ENCODE measurements at regions not wholly inside any gene's neighbourhood (a gene's known extent, or its start where the extent isn't known, plus 50 kb on each side); places are given as distances from the start of the nearest gene placed in this dataset.

DNA sequence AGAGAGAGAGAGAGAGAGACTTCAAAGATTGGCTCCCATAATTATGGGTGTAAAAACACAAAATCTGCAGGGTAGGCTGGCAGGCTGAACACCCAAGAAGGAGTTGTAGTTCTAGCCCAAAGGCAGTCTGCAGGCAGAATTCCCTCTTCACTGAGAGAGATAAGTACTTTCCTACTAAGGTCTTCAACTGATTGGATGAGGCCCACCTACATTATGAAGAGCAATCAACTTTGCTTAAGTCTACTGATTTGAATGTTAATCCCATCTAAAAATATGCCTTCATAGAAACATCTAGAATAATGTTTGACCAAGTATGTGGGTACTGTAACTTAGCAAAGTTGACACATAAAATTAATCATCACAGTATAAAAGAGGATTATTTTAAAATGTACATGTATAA is 949.7 kb downstream of the HACE1 start:
- Histone ChIP-seq H3K27ac (no peak overlapping the region), H3K9me3 (replicated peaks in 1 of 3) (no peaks in the 10 kb centered on the region), H3K27me3 (no peaks in the 10 kb centered on the region), H3K36me3 (replicated peaks in 1 of 2) (no peaks in the 10 kb centered on the region), H3K4me3 (no peak overlapping the region), H3K4me1 (replicated peaks in 1 of 2) (no peaks in the 10 kb centered on the region)
- intact Hi-C loops (cut with DNase I), result no loop called here
- DNase-seq, result no peak
- TF ChIP-seq, protein P1, sequence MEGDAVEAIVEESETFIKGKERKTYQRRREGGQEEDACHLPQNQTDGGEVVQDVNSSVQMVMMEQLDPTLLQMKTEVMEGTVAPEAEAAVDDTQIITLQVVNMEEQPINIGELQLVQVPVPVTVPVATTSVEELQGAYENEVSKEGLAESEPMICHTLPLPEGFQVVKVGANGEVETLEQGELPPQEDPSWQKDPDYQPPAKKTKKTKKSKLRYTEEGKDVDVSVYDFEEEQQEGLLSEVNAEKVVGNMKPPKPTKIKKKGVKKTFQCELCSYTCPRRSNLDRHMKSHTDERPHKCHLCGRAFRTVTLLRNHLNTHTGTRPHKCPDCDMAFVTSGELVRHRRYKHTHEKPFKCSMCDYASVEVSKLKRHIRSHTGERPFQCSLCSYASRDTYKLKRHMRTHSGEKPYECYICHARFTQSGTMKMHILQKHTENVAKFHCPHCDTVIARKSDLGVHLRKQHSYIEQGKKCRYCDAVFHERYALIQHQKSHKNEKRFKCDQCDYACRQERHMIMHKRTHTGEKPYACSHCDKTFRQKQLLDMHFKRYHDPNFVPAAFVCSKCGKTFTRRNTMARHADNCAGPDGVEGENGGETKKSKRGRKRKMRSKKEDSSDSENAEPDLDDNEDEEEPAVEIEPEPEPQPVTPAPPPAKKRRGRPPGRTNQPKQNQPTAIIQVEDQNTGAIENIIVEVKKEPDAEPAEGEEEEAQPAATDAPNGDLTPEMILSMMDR (IDR thresholded peaks at IDR 0.05), result no peak

GRCh38 chr6:103908898-103909297 is 950.8 kb downstream of the HACE1 start:
- WGBS, 4 donors, result 57 to 90% (median 79%) methylated on average over 2 to 3 of the region's 3 CpGs
- Histone ChIP-seq H3K4me3 (no peak overlapping the region), H3K4me1 (replicated peaks in 1 of 2) (no peaks in the 10 kb centered on the region), H3K27ac (no peak overlapping the region), H3K9me3 (replicated peaks in 1 of 3) (no peaks in the 10 kb centered on the region), H3K36me3 (replicated peaks in 1 of 2) (no peaks in the 10 kb centered on the region), H3K27me3 (no peaks in the 10 kb centered on the region)
- intact Hi-C loops (cut with DNase I), result no loop called here
- no peak for DNase-seq
- no peak for TF ChIP-seq POLR2A (IDR thresholded peaks at IDR 0.05)
- TF ChIP-seq, protein P1 (IDR thresholded peaks at IDR 0.05), result no peak

DNA sequence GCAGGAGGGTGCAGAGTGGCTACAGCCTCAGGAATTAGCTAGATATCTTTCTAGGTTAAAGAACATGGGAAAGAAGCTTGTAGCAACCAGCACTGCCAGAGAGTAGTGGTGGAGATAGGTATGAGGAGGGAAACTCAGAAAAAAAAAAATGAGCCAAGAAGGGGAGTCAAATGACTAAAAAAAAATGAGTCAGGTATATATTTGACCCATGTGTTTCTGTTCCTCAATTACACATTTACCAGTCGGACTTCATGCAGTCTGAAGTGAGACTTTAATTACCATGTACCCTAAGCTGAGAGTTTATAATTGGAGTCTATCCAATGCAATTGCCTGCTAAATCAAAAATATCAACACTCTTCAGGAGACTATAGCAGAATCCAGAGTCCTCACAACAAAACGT is 964.6 kb downstream of the HACE1 start:
- 84 to 90% (median 87%) methylated on average over 2 of the region's 2 CpGs for whole genome bisulfite sequencing, 4 donors
- intact Hi-C loops (cut with DNase I), result no loop called here
- no peak for TF ChIP-seq POLR2A (IDR thresholded peaks at IDR 0.05)
- TF ChIP-seq, protein P1 (IDR thresholded peaks at IDR 0.05), result no peak
- no peaks in the 10 kb centered on the region for H3K27me3 ChIP-seq
- no peak for DNase-seq
- no peak overlapping the region for H3K27ac ChIP-seq
- H3K4me3 ChIP-seq, result no peak overlapping the region
- no peaks in the 10 kb centered on the region for H3K9me3 ChIP-seq (replicated peaks in 1 of 3)
- H3K4me1 ChIP-seq (replicated peaks in 1 of 2), result peaks cover 0 to 9% of the 10 kb centered on the region in 2 donors
- H3K36me3 ChIP-seq (replicated peaks in 1 of 2), result no peaks in the 10 kb centered on the region

- Histone ChIP-seq H3K27me3 (no peaks in the 10 kb centered on the region), H3K9me3 (replicated peaks in 1 of 3) (no peaks in the 10 kb centered on the region), H3K4me3 (no peak overlapping the region), H3K4me1 (replicated peaks in 1 of 2) (peaks cover 0 to 9% of the 10 kb centered on the region in 2 donors), H3K27ac (peak overlapping the region in 2 of 5 donors; percentile 26 to 36), H3K36me3 (replicated peaks in 1 of 2) (no peaks in the 10 kb centered on the region)
- TF ChIP-seq, protein P1 (IDR thresholded peaks at IDR 0.05), result no peak
- no peak for TF ChIP-seq POLR2A (IDR thresholded peaks at IDR 0.05)
- 21 to 42% (median 30%) methylated on average over 2 of the region's 2 CpGs for whole genome bisulfite sequencing, 4 donors
- intact Hi-C loops (cut with DNase I), result no loop called here
- DNase-seq, result peak in 6 of 7 donors; percentile 25 to 75 (median 42)
These were observed 966.6 kb downstream of the HACE1 start for GRCh38 chr6:103893141-103893581.
